Spleen (tissue), 7 donors: ENCODE measurements at regions not wholly inside any gene's neighbourhood (a gene's known extent, or its start where the extent isn't known, plus 50 kb on each side); places are given as distances from the start of the nearest gene placed in this dataset.

Experiments used
- POLR2A ChIP-seq, 3 donors: fragments of 450-650 bp; IDR thresholded peaks; one replicate each; pipeline ENCODE4 v1.5.1; 2017; ENCODE audit warnings: antibody characterized with exemption in 3 of 3, mild to moderate bottlenecking in 1 of 3
- POLR2AphosphoS5 ChIP-seq, 3 donors: sonication (generic); formaldehyde crosslinking; IDR thresholded peaks; one replicate each; pipeline ENCODE4 v1.5.1; 2017; ENCODE audit warnings: antibody characterized with exemption in 3 of 3
- TF ChIP-seq, protein P1 (sequence below), 11 experiments: fragments of 200-600 bp in 7 of 11; fragments of 450-650 bp in 4 of 11; sonication (generic) in 4 of 11; IDR thresholded peaks in 8 of 11; conservative IDR thresholded peaks in 3 of 11; 1 replicate in 7 of 11; 2 replicates in 4 of 11; pipeline versions ENCODE4 v1.4.0 to v1.8.0; 2016 to 2021; ENCODE audit warnings: antibody characterized with exemption in 11 of 11, inconsistent platforms in 4 of 11, mild to moderate bottlenecking in 1 of 11
- donor health status: DM: no; HTN: no; CAD: no; lungs with moderate emphysema.
- donor health status: DM: no; HTN: no; CAD: no.
- donor health status: DM: no; HTN: no; CAD: no.

DNA sequence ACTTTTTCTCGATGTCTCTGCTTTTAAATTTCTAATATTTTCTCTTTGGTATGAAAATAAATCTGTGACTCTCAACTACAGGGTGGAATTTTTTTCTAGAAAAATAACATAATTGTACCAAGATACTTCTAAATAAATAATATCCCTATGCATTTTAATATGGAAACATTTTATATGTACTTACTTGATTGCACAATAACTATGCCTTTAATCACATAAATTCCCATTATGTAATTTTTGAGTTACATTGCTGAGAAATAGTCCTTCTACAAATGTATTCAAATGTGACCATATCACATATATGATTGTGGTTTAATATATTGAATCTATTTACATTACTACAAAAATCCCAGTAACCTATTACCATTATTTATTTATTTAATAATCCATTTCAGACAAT is 1543.3 kb upstream of the PABPC4L start:
- TF ChIP-seq, protein P1, sequence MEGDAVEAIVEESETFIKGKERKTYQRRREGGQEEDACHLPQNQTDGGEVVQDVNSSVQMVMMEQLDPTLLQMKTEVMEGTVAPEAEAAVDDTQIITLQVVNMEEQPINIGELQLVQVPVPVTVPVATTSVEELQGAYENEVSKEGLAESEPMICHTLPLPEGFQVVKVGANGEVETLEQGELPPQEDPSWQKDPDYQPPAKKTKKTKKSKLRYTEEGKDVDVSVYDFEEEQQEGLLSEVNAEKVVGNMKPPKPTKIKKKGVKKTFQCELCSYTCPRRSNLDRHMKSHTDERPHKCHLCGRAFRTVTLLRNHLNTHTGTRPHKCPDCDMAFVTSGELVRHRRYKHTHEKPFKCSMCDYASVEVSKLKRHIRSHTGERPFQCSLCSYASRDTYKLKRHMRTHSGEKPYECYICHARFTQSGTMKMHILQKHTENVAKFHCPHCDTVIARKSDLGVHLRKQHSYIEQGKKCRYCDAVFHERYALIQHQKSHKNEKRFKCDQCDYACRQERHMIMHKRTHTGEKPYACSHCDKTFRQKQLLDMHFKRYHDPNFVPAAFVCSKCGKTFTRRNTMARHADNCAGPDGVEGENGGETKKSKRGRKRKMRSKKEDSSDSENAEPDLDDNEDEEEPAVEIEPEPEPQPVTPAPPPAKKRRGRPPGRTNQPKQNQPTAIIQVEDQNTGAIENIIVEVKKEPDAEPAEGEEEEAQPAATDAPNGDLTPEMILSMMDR (IDR thresholded peaks at IDR 0.05 in 8 of 11, conservative IDR thresholded peaks at IDR 0.05 in 3 of 11) = no peak
- TF ChIP-seq POLR2A (IDR thresholded peaks at IDR 0.05) (no peak), POLR2AphosphoS5 (IDR thresholded peaks at IDR 0.05) (no peak)
